ENCODE measurements at regions not wholly inside any gene's neighbourhood (a gene's known extent, or its start where the extent isn't known, plus 50 kb on each side); places are given as distances from the start of the nearest gene placed in this dataset.

DNA sequence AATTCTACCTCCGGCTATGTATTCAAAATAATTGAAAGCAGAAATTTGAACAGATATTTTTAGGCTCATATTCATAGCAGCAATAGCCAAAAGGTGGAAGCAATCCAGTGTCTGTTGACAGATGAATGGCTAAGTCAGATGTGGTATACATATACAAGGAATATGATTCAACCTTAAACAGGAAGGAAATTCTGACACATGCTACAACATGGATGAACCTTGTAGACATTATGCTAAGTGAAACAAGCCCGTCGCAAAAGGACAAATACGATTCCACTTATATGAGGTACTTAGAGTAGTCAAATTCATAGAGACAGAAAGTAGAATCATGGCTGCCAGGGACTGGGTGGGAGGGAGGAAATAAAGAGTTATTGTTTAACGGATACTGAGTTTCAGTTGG, 331.6 kb downstream of the PCNX1 start:
- Histone ChIP-seq H3K4me3 (no peak overlapping the region), H3K27ac (no peak overlapping the region)
- no peak for DNase-seq (ENCODE audit: low spot score)
- no peak for TF ChIP-seq CTCF (IDR thresholded peaks at IDR 0.05)

GRCh38 chr14:71240171-71240570, 332.9 kb downstream of the PCNX1 start:
- no peak for TF ChIP-seq CTCF (IDR thresholded peaks at IDR 0.05)
- no peak overlapping the region for H3K27ac ChIP-seq
- DNase-seq (ENCODE audit: low spot score), result no peak
- no peak overlapping the region for H3K4me3 ChIP-seq

DNA sequence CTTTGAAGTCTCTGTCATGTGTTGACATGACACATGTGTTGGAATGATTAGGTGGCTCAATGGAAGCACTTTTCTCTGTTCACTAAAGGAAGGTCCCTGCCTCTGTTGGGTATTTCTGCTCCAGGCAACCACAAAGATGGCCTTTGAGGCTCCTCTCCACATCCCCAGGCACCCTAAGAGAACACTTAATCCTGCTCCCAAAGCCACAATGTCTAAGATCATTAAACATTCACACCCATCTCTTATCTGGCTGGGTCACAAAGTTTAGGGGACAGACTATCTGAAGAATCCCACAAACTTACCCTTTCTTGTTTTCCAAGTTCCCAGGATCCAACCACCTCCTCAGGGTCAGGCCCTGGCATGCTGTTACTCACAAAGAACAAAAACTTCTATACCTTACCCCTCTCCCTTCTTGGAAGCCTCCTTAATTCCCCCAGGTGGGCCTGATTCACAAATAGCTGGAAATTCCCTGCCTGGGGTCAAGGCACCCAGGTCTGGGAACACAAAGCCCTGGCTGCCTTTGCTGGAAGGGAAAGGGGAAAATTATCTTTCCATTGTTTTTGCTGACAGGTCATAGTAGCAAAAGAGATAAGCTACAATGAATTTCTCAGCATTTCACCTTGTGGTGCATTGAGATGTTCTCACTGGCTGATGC, 333.7 kb downstream of the PCNX1 start:
- peak overlapping the region in 1 of 2 donors; percentile 18 for H3K27ac ChIP-seq
- no peak for TF ChIP-seq CTCF (IDR thresholded peaks at IDR 0.05)
- DNase-seq (ENCODE audit: low spot score), result no peak
- H3K4me3 ChIP-seq, result no peak overlapping the region

GRCh38 chr14:71242237-71242748, 335.0 kb downstream of the PCNX1 start:
- peak overlapping the region; percentile 18 to 45 for H3K27ac ChIP-seq
- no peak for DNase-seq (ENCODE audit: low spot score)
- no peak overlapping the region for H3K4me3 ChIP-seq
- no peak for TF ChIP-seq CTCF (IDR thresholded peaks at IDR 0.05)

DNA sequence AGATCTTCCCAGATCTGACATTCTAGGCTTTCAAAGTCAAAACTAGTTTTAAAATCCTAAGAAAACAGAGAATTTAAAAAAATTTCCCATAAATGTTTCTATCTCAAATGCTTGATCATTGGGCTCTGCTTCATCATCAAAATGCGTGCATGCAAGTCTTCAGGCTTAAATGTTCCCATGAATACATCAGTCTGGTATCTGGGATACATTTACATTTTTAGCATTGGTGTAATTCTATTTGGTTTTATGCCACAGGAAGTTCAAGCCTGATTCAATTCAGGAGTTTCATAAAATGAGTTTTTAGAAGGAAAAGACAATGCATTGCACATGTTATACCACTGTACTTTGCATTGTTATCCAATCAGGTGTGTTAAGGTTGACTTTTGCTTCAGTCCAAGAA, 336.4 kb downstream of the PCNX1 start:
- no peak for TF ChIP-seq CTCF (IDR thresholded peaks at IDR 0.05)
- Histone ChIP-seq H3K4me3 (no peak overlapping the region), H3K27ac (no peak overlapping the region)
- no peak for DNase-seq (ENCODE audit: low spot score)

DNA sequence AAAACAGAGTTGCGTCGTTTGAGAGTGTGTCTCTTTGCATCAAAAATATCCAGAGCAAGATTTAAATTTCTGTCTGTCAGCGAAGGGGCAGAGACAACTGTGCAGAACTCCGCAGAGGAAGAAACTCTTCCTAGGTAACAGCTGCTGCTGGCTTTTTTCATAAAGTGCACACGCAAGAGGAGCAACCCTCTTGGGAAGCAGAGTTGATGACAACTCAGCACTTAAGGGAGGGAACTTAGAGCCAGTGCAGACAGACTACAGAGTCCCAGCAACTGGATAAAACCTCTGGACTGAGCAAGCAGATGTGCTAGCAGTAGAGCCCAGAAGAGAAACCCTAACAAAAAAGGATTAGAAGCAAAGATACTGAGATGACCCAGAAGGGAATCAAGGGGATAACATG, 337.1 kb downstream of the PCNX1 start:
- TF ChIP-seq CTCF (IDR thresholded peaks at IDR 0.05), result no peak
- H3K27ac ChIP-seq, result no peak overlapping the region
- no peak overlapping the region for H3K4me3 ChIP-seq
- no peak for DNase-seq (ENCODE audit: low spot score)

DNA sequence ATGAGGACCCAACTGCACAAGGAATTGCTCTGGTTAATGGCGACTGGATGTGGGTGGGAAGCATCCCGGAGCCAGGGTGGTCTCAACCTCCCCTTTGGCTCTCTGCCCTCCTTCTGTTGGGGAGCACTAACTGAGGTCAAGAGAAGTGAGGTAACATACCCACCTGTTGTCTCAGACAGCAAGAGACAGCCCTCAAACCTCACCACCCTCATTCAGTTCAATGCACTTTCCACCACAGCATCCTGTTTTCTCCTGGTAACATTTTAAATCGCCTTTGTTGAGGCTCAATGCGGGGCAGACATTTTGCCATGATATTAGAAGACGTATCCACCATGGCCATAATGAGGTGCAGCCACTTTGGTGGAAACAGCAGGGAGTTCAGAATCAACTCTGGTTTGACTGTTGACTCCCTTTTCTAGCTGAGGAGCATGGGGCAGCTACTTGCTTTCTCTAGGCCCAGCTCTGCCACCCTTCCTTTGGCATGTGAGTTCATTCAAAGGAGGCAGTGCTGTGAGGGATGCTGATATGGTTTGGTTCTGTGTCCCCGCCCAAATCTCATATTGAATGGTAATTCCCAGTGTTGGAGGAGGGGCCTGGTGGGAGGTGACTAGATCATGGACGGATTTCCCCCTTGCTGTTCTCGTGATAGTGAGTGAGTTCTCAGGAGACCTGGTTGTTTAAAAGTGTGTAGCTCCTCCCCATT, 338.6 kb downstream of the PCNX1 start:
- no peak overlapping the region for H3K27ac ChIP-seq
- no peak for DNase-seq (ENCODE audit: low spot score)
- no peak for TF ChIP-seq CTCF (IDR thresholded peaks at IDR 0.05)
- no peak overlapping the region for H3K4me3 ChIP-seq
